ENCODE measurements at regions not wholly inside any gene's neighbourhood (a gene's known extent, or its start where the extent isn't known, plus 50 kb on each side); places are given as distances from the start of the nearest gene placed in this dataset.

GRCh38 chr3:24683090-24683489, 188.4 kb upstream of the THRB start:
- WGBS (ENCODE audit: insufficient coverage, insufficient replicate concordance, low lambda C conversion rate, missing lambda C conversion rate): 27% methylated on average over 5 of the region's 5 CpGs
- no peak overlapping the region for H3K4me3 ChIP-seq
- H4K20me1 ChIP-seq (ENCODE audit: control insufficient read depth, insufficient read depth): no peaks in the 10 kb centered on the region
- no peak for ATAC-seq
- ChIA-PET CTCF (interaction anchor here (1.1 to 1.9 kb wide), 3 partner anchors 11 to 421 kb away, joined by 4 to 7 read pairs (median 5); no protein-coding TSS in a partner anchor), RAD21 (ENCODE audit: unreplicated experiment) (no interaction called here), SMC1A (ENCODE audit: uncharacterized antibody, unreplicated experiment) (no interaction called here), POLR2A (no interaction called here)
- TF ChIP-seq RUNX3 (IDR thresholded peaks at IDR 0.05; ENCODE audit: low read length) (no peak), EED (IDR thresholded peaks at IDR 0.05; ENCODE audit: low read depth) (no peak), ZNF274 (IDR thresholded peaks at IDR 0.05; ENCODE audit: insufficient read depth, insufficient read length) (no peak), GABPA (IDR thresholded peaks at IDR 0.05; ENCODE audit: low read depth) (no peak), POLR2A (IDR thresholded peaks at IDR 0.05; ENCODE audit: low read depth, low read length) (no peak), HDAC6 (IDR thresholded peaks at IDR 0.05; ENCODE audit: unreplicated experiment) (no peak), BCLAF1 (IDR thresholded peaks at IDR 0.05) (no peak), SREBF2 (IDR thresholded peaks at IDR 0.05; ENCODE audit: low read length) (no peak), SRF (IDR thresholded peaks at IDR 0.05; ENCODE audit: low read depth in 2 of 2, low read length in 2 of 2) (no peak), NFYB (IDR thresholded peaks at IDR 0.05; ENCODE audit: insufficient read depth, low read depth, low read length) (no peak), SP1 (IDR thresholded peaks at IDR 0.05; ENCODE audit: low read depth, low read length) (no peak), POU2F2 (IDR thresholded peaks at IDR 0.05; ENCODE audit: borderline replicate concordance, low read depth, low read length) (no peak), ZNF217 (IDR thresholded peaks at IDR 0.05) (no peak)
- BruUV-seq (replicated peaks): no TSS peak
- no peaks in the 10 kb centered on the region for H3K4me1 ChIP-seq (ENCODE audit: control insufficient read depth, insufficient read depth, low read length)
- no peaks in the 10 kb centered on the region for H3K9me3 ChIP-seq (replicated peaks; ENCODE audit: control insufficient read depth, insufficient read depth, low read length)
- no peak for FAIRE-seq
- H3K27me3 ChIP-seq (replicated peaks in 1 of 2; ENCODE audit: control insufficient read depth in 2 of 2, insufficient read depth in 2 of 2, low read length in 1 of 2): peaks cover 0 to 2% of the 10 kb centered on the region in 2 experiments; a peak in 2 of 4 replicates
- H3K36me3 ChIP-seq (ENCODE audit: control insufficient read depth in 2 of 2, insufficient read depth in 2 of 2, low read length in 1 of 2): no peaks in the 10 kb centered on the region
- intact Hi-C loops (cut with micrococcal nuclease; ENCODE audit: unreplicated experiment) (loop anchor here (5.0 to 10.0 kb wide), 2 partner anchors 421 to 912 kb away; no protein-coding TSS in a partner anchor), in situ Hi-C loops (cut with MboI) (no loop called here)
- H3K79me2 ChIP-seq (ENCODE audit: control insufficient read depth, insufficient read depth, low read length): no peaks in the 10 kb centered on the region
- no peak overlapping the region for H3K9ac ChIP-seq (ENCODE audit: control insufficient read depth, insufficient read depth, low read length)
- H2AFZ ChIP-seq (ENCODE audit: control insufficient read depth, low read depth, low read length): no peak overlapping the region
- H3K27ac ChIP-seq (ENCODE audit: control insufficient read depth, insufficient read depth): no peak overlapping the region
- no peak for DNase-seq (ENCODE audit: low read depth, low spot score)
- no peak overlapping the region for H3K4me2 ChIP-seq (ENCODE audit: control insufficient read depth, insufficient read depth)

All from GM12878 (cell line).